CD14-positive monocyte (primary cell): ENCODE measurements at regions not wholly inside any gene's neighbourhood (a gene's known extent, or its start where the extent isn't known, plus 50 kb on each side); places are given as distances from the start of the nearest gene placed in this dataset. TPM values are rescaled to one million over a fixed set of nuclear protein-coding genes. Genes with fewer than 3 reads are reported as not detected.
"Not testable (repeated sequence)": the region's sequence is repeated elsewhere in the genome, so short reads cannot be mapped to it uniquely, and the experiment has no call there.

Experiments
- DNase-seq, 3 donors: peaks; one replicate each; pipeline ENCODE4 v3.0.0-alpha.2; 2011 to 2022
- H2AFZ ChIP-seq: 2 replicates; pipeline ENCODE4 v1.6.0; 2012; ENCODE audit warnings: mild to moderate bottlenecking, low read depth, low read length, inconsistent platforms; ENCODE audit not compliant: insufficient read depth, poor library complexity, severe bottlenecking
- H3K27ac ChIP-seq, 2 donors: 1 replicate in 1 of 2; 2 replicates in 1 of 2; pipeline ENCODE4 v1.5.1; 2012 to 2013; ENCODE audit warnings: low read length in 2 of 2, control low read depth in 1 of 2, inconsistent platforms in 1 of 2, low read depth in 1 of 2, mild to moderate bottlenecking in 1 of 2
- H3K27me3 ChIP-seq, 2 donors: one replicate each; pipeline versions ENCODE4 v1.6.0 to v1.6.1; 2011 to 2013; ENCODE audit warnings: low read length in 2 of 2; ENCODE audit not compliant: control insufficient read depth in 2 of 2, insufficient read depth in 2 of 2
- H3K36me3 ChIP-seq, 2 donors: replicated peaks in 1 of 2; 1 replicate in 1 of 2; 2 replicates in 1 of 2; pipeline versions ENCODE4 v1.5.1 to v1.6.1; 2012 to 2013; ENCODE audit warnings: low read length in 2 of 2, control low read depth in 1 of 2, inconsistent platforms in 1 of 2, mild to moderate bottlenecking in 1 of 2; ENCODE audit not compliant: insufficient read depth in 2 of 2, control insufficient read depth in 1 of 2
- H3K4me1 ChIP-seq, 2 donors: 1 replicate in 1 of 2; 2 replicates in 1 of 2; pipeline versions ENCODE4 v1.5.1 to v1.6.1; 2012 to 2013; ENCODE audit warnings: low read length in 2 of 2, control low read depth in 1 of 2, inconsistent platforms in 1 of 2, mild to moderate bottlenecking in 1 of 2, moderate library complexity in 1 of 2; ENCODE audit not compliant: insufficient read depth in 2 of 2, control insufficient read depth in 1 of 2
- H3K4me2 ChIP-seq: replicated peaks from 2 replicates; pipeline ENCODE3; 2012; ENCODE audit warnings: low read length, moderate library complexity, mild to moderate bottlenecking; ENCODE audit not compliant: poor library complexity, severe bottlenecking; ENCODE audit errors: extremely low read depth
- H3K4me3 ChIP-seq, 3 experiments: fragments of 200-600 bp in 1 of 3; sonication (generic) in 1 of 3; replicated peaks in 1 of 3; 1 replicate in 2 of 3; 2 replicates in 1 of 3; pipeline ENCODE4 v1.5.1; 2011 to 2013; ENCODE audit warnings: low read length in 3 of 3, mild to moderate bottlenecking in 3 of 3, control low read depth in 2 of 3, low read depth in 2 of 3, inconsistent platforms in 1 of 3, moderate library complexity in 1 of 3
- H3K79me2 ChIP-seq: 2 replicates; pipeline ENCODE4 v1.6.0; 2012; ENCODE audit warnings: mild to moderate bottlenecking, control low read depth, inconsistent platforms, low read length, moderate library complexity; ENCODE audit not compliant: insufficient read depth
- H3K9ac ChIP-seq: 2 replicates; pipeline ENCODE4 v1.6.0; 2017; ENCODE audit warnings: low read length, mild to moderate bottlenecking; ENCODE audit not compliant: insufficient read depth, poor library complexity, severe bottlenecking
- H3K9me3 ChIP-seq, 2 donors: replicated peaks in 1 of 2; 1 replicate in 1 of 2; 2 replicates in 1 of 2; pipeline versions ENCODE4 v1.5.1 to v1.6.1; 2012 to 2013; ENCODE audit warnings: low read length in 2 of 2, control low read depth in 1 of 2; ENCODE audit not compliant: control insufficient read depth in 1 of 2, insufficient read depth in 1 of 2
- H4K20me1 ChIP-seq: 2 replicates; pipeline ENCODE4 v1.6.0; 2012; ENCODE audit warnings: mild to moderate bottlenecking, low read length, control low read depth, moderate library complexity; ENCODE audit not compliant: insufficient read depth
- H3K27ac Mint-ChIP-seq, 7 donors: one replicate each; pipeline ENCODE4 v1.8.0; 2020; ENCODE audit warnings: mild to moderate bottlenecking in 7 of 7, mixed read lengths in 7 of 7, moderate library complexity in 6 of 7, inconsistent platforms in 2 of 7
- H3K27me3 Mint-ChIP-seq, 3 donors: one replicate each; pipeline ENCODE4 v1.8.0; 2021 to 2022; ENCODE audit warnings: low read depth in 3 of 3, mild to moderate bottlenecking in 3 of 3, mixed read lengths in 3 of 3, moderate library complexity in 3 of 3, inconsistent platforms in 1 of 3
- H3K36me3 Mint-ChIP-seq, 2 donors: one replicate each; pipeline ENCODE4 v1.8.0; 2020; ENCODE audit warnings: mixed read lengths in 2 of 2, inconsistent platforms in 1 of 2, mild to moderate bottlenecking in 1 of 2
- H3K4me1 Mint-ChIP-seq: one replicate; pipeline ENCODE4 v1.8.0; 2020; ENCODE audit warnings: mild to moderate bottlenecking, mixed read lengths
- H3K4me3 Mint-ChIP-seq, 2 donors: one replicate each; pipeline ENCODE4 v1.8.0; 2020; ENCODE audit warnings: mild to moderate bottlenecking in 2 of 2, mixed read lengths in 2 of 2, moderate library complexity in 1 of 2
- H3K9me3 Mint-ChIP-seq, 7 donors: one replicate each; pipeline ENCODE4 v1.8.0; 2020 to 2022; ENCODE audit warnings: mixed read lengths in 7 of 7, mild to moderate bottlenecking in 6 of 7, moderate library complexity in 6 of 7, inconsistent platforms in 2 of 7
- WGBS: methylation state at CpG from one replicate; pipeline ENCODE4 v1.1.5; 2013; ENCODE audit warnings: missing lambda C conversion rate; ENCODE audit not compliant: insufficient coverage; 5-methylcytosine and 5-hydroxymethylcytosine counted together
- intact Hi-C, 2 donors: fragments of 100-400 bp; cut with micrococcal nuclease; formaldehyde crosslinking; loops; one replicate each; pipeline versions ENCODE4 v1.15.0 to v1.15.1; 2023
- small RNA-seq: library from RNA; depleted of rRNA; stranded (forward); fragments of <200 nt; gene quantifications from one replicate; pipeline ENCODE3, GENCODE V24; 2012; ENCODE audit warnings: low read depth; ENCODE audit not compliant: insufficient read length

DNA sequence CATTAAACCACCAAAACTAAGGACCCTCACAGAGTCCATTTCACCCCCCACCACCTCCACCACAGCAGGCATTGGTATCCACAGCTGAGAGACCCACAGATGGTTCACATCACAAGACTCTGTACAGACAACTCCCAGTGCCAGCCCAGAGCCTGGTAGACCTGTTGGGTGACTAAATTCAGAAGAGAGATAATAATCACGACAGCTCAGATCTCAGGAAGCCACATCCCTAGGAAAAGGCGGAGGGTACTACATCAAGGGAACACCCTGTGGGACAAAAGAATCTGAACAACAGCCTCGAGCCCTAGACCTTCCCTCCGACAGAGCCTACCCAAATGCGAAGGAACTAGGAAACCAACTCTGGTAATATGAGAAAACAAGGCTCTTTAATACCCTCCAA is 51.4 kb upstream of the TMEM45B start:
- 87% methylated on average over 3 of the region's 5 CpGs for WGBS
- H3K27ac ChIP-seq, H3K4me3 ChIP-seq, H3K27me3 ChIP-seq, H3K4me1 ChIP-seq, H4K20me1 ChIP-seq, H3K36me3 ChIP-seq, H3K9me3 Mint-ChIP-seq, H2AFZ ChIP-seq, H3K4me3 Mint-ChIP-seq, H3K9me3 ChIP-seq, H3K9ac ChIP-seq, H3K4me1 Mint-ChIP-seq, DNase-seq, H3K27ac Mint-ChIP-seq, intact Hi-C loops, H3K4me2 ChIP-seq, H3K79me2 ChIP-seq, H3K36me3 Mint-ChIP-seq: not testable (repeated sequence)
- H3K27me3 Mint-ChIP-seq: peaks cover 6 to 26% (median 6%) of the 10 kb centered on the region in 3 donors

Small RNA genes in the stretch of these regions (small RNA-seq; reads per million reads assigned to genes)
- gene RPS27P20: not detected
